Ishikawa (cell line): ENCODE measurements at regions not wholly inside any gene's neighbourhood (a gene's known extent, or its start where the extent isn't known, plus 50 kb on each side); places are given as distances from the start of the nearest gene placed in this dataset.

ENCODE experiments used
- CEBPB ChIP-seq: IDR thresholded peaks from 2 replicates; pipeline ENCODE4 v1.6.1; 2012
- CREB1 ChIP-seq: IDR thresholded peaks from 2 replicates; pipeline ENCODE4 v1.6.1; 2012; ENCODE audit warnings: low read depth
- EGR1 ChIP-seq: IDR thresholded peaks from 2 replicates; pipeline ENCODE4 v1.6.1; 2012
- EP300 ChIP-seq: IDR thresholded peaks from 2 replicates; pipeline ENCODE4 v1.6.1; 2012; ENCODE audit warnings: borderline replicate concordance
- FOXM1 ChIP-seq: IDR thresholded peaks from 2 replicates; pipeline ENCODE4 v1.6.1; 2012; ENCODE audit warnings: low read depth, borderline replicate concordance
- MAX ChIP-seq: IDR thresholded peaks from 2 replicates; pipeline ENCODE4 v1.6.1; 2012
- NFIC ChIP-seq: IDR thresholded peaks from 2 replicates; pipeline ENCODE4 v1.6.1; 2012
- RAD21 ChIP-seq: IDR thresholded peaks from 2 replicates; pipeline ENCODE4 v1.6.1; 2012; ENCODE audit warnings: low read depth
- TAF1 ChIP-seq: IDR thresholded peaks from 2 replicates; pipeline ENCODE4 v1.6.1; 2012; ENCODE audit warnings: low read depth, mild to moderate bottlenecking
- TCF12 ChIP-seq: IDR thresholded peaks from 2 replicates; pipeline ENCODE4 v1.6.1; 2012; ENCODE audit warnings: low read depth
- TEAD4 ChIP-seq: IDR thresholded peaks from 2 replicates; pipeline ENCODE4 v1.6.1; 2012
- YY1 ChIP-seq: IDR thresholded peaks from 2 replicates; pipeline ENCODE4 v1.6.1; 2012; ENCODE audit warnings: low read depth
- ZBTB7A ChIP-seq: IDR thresholded peaks from 2 replicates; pipeline ENCODE4 v1.6.1; 2012; ENCODE audit warnings: low read depth
- TF ChIP-seq, protein P1 (sequence below): IDR thresholded peaks from 2 replicates; pipeline ENCODE4 v1.6.1; 2012; ENCODE audit warnings: low read depth, mild to moderate bottlenecking
- TF ChIP-seq, protein P2 (sequence below): IDR thresholded peaks from 2 replicates; pipeline ENCODE4 v1.6.1; 2012

DNA sequence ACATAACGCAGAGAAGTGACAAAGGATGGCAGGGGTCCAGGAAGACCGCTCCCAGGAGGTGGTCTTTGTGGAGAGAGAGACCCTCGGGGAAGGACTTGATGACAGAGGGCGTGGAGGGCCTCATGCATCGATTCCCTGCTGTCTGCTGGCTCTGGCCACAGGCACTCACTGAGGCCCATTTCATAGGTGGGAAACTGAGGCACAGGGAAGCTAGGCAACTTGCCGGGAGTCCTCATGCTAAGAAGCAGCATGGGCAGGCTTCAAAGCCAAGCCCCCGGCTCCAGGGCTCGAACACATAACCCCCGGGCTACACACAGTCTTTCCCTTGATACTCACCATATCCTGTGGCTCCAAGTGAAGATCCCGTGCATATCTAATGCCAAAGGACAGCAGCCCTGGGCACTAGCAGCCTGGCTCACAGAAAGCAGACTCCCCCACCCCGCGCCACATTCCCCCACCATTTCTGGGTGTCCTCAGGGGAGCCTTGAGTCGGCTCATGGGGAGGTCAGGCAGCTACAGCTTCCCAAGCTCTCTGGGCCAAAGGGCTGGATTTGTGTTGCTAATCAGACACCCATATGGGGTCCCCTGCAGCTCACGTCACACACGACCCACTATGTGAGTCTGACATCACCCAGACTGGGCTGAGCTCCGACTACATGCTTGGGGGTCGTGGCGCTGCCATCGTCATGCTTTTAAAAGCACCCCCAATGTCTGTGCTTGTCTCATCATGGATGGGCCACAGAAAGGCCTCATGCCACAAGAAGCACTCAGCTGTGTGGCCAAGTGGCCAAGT lies 130.9 kb upstream of the PMEPA1 start:
- TF ChIP-seq CREB1: no peak
- TF ChIP-seq YY1: no peak
- no peak for TF ChIP-seq FOXM1
- TF ChIP-seq, protein P1, sequence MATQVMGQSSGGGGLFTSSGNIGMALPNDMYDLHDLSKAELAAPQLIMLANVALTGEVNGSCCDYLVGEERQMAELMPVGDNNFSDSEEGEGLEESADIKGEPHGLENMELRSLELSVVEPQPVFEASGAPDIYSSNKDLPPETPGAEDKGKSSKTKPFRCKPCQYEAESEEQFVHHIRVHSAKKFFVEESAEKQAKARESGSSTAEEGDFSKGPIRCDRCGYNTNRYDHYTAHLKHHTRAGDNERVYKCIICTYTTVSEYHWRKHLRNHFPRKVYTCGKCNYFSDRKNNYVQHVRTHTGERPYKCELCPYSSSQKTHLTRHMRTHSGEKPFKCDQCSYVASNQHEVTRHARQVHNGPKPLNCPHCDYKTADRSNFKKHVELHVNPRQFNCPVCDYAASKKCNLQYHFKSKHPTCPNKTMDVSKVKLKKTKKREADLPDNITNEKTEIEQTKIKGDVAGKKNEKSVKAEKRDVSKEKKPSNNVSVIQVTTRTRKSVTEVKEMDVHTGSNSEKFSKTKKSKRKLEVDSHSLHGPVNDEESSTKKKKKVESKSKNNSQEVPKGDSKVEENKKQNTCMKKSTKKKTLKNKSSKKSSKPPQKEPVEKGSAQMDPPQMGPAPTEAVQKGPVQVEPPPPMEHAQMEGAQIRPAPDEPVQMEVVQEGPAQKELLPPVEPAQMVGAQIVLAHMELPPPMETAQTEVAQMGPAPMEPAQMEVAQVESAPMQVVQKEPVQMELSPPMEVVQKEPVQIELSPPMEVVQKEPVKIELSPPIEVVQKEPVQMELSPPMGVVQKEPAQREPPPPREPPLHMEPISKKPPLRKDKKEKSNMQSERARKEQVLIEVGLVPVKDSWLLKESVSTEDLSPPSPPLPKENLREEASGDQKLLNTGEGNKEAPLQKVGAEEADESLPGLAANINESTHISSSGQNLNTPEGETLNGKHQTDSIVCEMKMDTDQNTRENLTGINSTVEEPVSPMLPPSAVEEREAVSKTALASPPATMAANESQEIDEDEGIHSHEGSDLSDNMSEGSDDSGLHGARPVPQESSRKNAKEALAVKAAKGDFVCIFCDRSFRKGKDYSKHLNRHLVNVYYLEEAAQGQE: no peak
- TF ChIP-seq TAF1: no peak
- TF ChIP-seq, protein P2, sequence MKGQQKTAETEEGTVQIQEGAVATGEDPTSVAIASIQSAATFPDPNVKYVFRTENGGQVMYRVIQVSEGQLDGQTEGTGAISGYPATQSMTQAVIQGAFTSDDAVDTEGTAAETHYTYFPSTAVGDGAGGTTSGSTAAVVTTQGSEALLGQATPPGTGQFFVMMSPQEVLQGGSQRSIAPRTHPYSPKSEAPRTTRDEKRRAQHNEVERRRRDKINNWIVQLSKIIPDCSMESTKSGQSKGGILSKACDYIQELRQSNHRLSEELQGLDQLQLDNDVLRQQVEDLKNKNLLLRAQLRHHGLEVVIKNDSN: no peak
- TF ChIP-seq MAX: no peak
- no peak for TF ChIP-seq RAD21
- no peak for TF ChIP-seq TEAD4
- no peak for TF ChIP-seq EP300
- TF ChIP-seq NFIC: no peak
- TF ChIP-seq CEBPB: no peak
- TF ChIP-seq TCF12: no peak

DNA sequence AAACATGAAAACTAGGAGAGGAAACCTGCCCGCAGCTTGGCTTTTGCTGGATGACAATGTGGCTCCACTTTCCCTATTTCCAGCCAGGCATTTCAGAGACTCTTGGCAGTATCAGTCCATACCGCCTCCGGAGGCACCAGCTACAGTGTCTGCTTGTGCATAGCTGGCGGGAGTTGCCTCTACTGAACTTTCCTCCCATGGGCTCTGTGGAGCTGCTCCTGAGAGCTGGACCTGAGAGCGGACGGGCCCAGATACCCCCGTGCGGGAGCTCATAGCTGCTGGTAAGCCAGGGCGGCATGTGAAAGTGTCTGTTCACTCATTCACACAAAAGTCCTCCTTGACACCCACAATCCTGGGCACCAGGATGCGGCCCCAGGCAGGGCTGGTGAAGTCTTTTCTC lies 130.3 kb upstream of the PMEPA1 start:
- no peak for TF ChIP-seq YY1
- no peak for TF ChIP-seq TEAD4
- no peak for TF ChIP-seq TCF12
- TF ChIP-seq CREB1: no peak
- no peak for TF ChIP-seq EP300
- TF ChIP-seq CEBPB: no peak
- TF ChIP-seq MAX: no peak
- no peak for TF ChIP-seq RAD21
- no peak for TF ChIP-seq TAF1
- TF ChIP-seq FOXM1: no peak
- TF ChIP-seq, protein P1: no peak

- no peak for TF ChIP-seq TAF1
These were observed 128.9 kb upstream of the PMEPA1 start for GRCh38 chr20:57838670-57839151.

DNA sequence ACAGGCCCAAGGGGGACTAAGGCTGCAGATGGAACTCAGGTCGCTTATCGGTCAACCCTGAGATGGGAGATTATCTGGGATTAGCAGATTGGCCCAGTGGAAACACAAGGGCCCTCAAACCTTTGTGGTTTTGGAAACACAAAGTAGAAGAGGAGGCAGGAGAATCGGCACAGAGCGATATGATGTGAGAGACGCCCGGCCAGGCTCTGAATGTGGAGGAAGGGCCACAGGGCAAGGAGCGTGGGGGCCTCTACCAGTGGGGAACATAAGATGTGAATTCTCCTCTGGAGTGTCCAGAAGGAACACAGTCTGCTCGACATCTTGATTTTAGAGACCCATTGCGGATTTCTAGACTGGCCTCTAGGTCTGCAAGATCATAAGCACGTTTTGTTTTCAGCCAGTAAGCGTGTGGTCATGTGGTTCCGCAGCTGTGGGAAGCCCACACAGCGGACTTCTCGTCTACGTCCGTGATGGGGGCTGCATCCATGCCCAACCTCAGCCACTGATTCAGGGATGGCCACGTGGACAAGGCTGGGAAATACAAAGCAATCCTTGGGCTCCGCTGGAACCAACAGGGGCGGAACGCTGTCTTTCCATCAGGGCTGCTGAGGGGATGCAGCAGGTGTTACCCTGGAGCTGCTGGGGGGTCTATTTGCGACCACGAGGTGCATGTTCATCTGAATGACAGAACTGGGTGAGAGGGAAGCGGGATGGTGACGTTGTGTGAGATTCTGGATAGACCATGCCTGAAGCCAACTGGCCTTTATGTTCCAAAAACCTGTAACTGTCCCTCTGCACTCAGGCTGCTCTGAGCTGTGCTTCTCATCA lies 127.6 kb upstream of the PMEPA1 start:
- TF ChIP-seq CEBPB (no peak), YY1 (no peak), NFIC (no peak), FOXM1 (no peak), TAF1 (no peak), TCF12 (no peak), RAD21 (no peak), EGR1 (no peak)

GRCh38 chr20:57835588-57836455 lies 126.0 kb upstream of the PMEPA1 start:
- TF ChIP-seq FOXM1 (no peak), MAX (no peak), EGR1 (no peak), RAD21 (no peak), TAF1 (no peak), EP300 (no peak), TCF12 (no peak), YY1 (no peak), TEAD4 (no peak), CREB1 (no peak), CEBPB (no peak), ZBTB7A (no peak), NFIC (no peak)
- TF ChIP-seq, protein P1: no peak
- TF ChIP-seq, protein P2: no peak
